Amniotic epithelial cell (primary cell): ENCODE measurements at regions not wholly inside any gene's neighbourhood (a gene's known extent, or its start where the extent isn't known, plus 50 kb on each side); places are given as distances from the start of the nearest gene placed in this dataset.
A peak's percentile ranks its signal among the peaks of the same experiment; 100 is the strongest.
"Not testable (repeated sequence)": the region's sequence is repeated elsewhere in the genome, so short reads cannot be mapped to it uniquely, and the experiment has no call there.

Experiments
- DNase-seq: peaks from one replicate; pipeline ENCODE4 v3.0.0-alpha.2; 2010; ENCODE audit warnings: low read depth

DNA sequence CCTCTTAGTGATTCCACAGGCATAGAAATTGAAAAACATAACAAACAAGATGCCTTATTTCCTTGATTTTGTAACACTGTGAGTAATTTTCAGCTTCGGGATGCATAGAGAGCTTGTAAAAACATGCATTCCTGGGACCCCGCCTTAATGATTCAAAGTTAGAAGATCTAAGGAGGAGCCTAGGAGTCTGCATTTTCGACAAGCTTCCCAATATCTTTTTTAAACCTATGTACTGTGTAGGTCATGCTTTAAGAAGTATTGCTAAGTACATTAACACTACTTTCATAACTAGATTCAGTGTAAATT, 109.8 kb upstream of the ZNF516 start:
- peak; percentile 36 for DNase-seq

DNA sequence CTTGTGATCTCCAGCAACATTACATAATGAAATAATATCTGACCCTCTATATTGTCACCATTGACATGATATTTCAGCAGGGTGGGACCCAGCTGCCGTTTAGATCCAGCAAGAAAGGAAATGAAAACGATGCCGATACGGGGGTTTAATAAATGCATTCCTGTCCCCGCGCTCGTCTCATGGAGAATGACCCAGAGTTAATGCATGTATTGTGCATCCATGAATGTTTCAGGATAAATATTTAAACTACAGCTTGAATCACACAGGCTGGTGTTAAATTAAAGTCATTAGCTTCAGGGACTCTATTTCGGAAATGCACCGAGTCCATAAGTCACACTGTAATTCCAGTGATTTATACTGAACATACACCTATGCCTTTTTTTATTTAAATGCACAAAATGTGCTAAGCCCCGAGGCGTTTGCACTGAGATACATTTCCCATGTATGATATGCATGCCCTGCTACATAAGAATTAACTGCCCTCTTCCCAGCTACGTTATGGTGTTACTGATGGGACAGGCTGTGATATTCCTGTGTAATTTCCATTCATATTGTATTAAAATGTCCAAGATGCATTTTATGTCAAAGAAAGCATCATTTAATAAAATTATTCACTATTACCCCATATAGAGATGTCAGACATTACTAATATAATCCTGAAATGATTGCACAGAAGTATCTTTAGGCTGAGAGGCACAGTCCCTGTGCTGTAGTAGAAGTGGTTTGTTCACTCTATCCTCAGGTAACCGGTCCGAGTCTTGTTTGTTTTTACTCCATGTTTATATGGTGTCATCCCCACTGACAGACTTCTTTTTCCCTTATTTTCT, 109.3 kb upstream of the ZNF516 start:
- DNase-seq, result no peak

DNA sequence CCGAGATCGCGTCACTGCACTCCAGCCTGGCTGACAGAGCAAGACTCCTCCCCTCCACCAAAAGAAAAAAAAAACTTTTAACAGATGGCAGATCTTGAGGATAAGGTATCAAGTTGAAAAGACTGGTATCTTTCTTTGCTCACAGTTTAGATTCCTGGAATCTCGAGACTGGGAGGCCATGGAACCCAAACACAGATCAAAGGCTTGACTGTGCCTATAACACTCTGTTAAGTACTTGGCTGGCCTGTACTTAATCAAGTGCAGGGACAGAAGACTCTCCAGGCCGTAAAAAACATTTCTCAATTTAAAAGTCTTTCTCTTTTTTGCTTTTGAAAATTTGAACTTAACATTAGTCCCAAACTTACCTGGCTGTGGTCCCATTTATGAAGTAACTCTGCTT, 107.1 kb upstream of the ZNF516 start:
- no peak for DNase-seq

DNA sequence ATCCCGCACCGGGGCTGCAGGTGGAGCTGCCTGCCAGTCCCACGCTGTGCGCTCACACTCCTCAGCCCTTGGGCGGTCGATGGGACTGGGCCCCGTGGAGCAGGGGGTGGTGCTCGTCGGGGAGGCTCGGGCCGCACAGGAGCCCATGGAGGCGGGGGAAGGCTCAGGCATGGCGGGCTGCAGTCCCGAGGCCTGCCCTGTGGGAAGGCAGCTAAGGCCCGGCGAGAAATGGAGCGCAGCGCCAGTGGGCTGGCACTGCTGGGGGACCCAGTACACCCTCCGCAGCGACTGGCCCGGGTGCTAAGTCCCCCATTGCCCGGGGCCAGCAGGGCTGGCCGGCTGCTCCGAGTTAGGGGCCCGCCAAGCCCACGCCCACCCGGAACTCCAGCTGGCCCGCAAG, 105.0 kb upstream of the ZNF516 start:
- DNase-seq, result not testable (repeated sequence)

DNA sequence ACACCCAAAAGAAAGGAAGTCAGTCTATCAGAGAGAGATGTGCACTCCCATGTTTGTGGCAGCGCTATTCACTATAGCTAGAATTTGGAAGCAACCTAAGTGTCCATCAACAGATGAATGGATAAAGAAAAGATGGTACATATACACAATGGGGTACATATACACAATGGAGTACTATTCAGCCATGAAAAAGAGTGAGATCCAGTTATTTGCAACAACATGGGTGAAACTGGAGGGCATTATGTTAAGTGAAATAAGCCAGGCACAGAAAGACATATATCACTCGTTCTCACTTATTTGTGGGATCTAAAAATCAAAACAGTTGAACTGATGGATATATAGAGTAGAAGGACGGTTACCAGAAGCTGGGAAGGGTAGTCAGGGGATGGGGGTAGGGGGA, 99.9 kb upstream of the ZNF516 start:
- DNase-seq, result no peak

DNA sequence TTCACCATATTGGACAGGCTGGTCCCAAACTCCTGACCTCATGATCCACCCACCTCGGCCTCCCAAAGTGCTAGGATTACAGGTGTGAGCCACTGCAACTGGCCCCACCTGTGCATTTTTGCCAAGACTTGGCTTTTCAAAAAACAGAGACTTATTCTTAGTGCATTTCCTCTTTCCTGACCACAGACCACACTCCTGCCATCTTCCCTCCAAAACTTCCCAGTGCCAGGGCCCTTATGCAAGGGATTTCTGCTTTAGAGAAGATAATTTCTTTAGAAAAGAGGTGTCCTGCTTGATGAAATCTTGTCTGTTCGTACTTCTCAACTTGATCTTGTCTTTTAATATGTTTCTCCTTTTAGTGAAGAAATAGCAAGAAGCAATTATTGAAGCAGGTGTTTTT, 98.8 kb upstream of the ZNF516 start:
- no peak for DNase-seq

DNA sequence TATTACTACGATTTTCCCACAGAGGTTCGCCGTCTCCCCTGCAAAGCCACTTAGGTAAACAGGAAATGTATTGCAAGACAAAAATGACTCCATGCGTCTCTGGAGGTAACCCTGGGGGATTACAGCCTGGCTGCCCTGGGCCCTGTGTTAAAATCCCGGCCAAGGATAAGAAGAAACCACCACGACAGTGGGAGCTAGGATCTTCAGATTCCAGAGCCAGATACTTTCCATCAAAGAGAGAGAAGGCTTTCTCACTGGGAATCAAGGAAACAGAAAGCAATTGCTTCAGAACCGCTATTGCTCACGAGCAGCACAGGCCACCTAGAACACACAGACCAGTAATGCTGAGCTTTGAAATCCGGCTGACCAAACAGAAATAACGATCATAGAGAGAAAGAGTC, 97.9 kb upstream of the ZNF516 start:
- DNase-seq, result peak; percentile 88

DNA sequence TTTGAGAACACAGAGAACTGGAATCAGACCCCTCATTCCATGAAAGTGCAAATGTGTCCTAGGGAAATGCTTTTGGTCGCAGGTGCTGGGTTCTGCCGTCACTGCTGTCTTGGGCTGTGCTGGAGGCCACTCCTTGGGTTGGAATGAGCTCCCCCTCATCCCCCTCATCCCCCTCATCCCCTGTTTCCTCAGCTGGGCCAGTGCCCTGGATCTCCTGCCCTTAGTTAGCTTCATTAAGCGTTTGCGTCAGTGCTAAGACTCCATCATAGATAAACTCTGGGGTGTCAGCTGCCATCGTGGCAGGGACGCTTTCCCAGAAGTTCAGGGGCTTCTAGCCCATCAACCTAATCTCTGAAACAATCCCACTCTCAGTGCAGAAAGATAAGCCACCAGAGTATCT, 97.1 kb upstream of the ZNF516 start:
- DNase-seq, result no peak

DNA sequence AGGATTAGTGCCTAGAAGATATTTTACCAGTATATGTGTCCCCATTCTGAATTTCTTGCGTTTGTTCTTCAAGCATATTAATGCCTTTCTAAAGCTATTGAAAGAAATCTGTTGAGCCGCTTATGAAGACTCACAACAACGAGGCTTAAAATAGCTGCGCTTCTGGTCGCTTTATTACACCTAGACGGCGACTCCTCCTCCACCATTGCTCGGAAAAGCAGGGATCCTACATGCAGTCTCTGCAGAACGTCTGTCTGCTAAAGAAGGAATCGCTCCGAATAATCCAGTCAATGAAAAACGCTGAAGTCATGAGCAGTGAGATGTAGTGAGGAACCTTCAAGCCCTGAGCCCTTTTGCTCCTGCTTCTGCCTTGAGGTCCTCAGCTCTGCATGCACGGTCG, 94.8 kb upstream of the ZNF516 start:
- DNase-seq, result no peak

DNA sequence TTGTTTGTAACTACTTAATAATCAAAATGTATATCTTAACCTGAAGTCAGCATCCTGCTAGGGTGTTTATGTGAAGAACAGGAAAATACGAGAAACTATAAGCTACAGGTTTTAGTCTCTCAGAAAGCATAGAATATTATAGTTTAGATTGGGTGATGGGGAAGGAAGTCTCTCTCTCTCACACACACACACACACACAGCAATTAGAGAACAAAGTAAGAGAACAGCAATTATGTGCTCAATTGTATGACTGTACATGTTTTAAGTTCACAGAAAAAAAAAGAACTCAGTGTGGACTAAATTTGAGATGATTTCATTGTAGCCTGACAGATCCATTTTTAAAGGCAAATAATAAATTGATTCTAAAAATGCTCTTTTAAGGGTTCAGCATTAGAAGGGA, 94.3 kb upstream of the ZNF516 start:
- no peak for DNase-seq

DNA sequence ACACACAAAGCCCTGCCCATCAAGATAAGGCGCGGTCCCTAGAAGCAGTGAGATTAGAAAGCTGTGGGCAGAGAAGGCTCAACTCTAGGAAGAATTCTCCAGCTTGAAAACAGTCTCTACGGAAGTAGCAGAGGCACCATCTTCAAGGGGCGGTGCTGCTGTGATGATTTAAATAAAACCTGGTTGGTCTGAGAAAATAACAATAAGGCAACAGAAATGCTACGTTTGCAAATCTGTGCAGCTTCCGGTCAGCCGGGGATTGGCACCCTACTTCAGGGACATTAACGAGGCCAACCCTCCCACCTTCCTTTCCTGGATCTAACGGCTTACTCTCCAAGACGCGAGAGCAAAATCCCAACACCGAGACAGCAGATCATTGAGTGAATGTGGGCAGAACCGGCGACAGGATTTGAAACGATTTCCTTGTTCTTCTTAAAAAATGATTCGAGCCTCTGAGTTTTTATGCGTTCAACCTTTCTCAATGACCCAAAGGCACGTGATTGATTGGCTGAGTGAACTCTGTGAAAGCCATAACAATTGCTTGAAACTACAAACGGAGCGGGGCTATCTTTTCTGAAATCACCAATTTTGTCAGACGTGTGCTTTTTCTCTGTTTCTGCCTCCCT, 93.7 kb upstream of the ZNF516 start:
- DNase-seq, result peak; percentile 30

DNA sequence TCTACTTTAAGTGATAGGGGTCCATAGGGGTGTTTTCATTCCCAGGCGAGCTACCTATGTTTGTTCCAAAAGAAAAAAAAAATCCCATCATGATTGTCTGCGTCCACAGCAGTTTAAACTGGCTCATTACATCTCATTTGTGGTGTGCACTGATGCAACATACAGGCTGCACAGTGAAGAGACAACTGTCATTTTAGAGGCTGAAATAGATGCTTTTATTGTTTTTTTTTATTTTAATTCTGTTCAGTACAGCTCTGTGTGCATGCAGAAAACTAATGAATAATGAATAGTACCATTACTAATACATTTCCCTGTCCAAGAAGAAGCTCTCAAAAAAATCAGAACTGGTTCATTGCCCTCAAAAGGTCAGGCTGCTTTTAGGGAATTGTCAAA, 92.8 kb upstream of the ZNF516 start:
- no peak for DNase-seq

DNA sequence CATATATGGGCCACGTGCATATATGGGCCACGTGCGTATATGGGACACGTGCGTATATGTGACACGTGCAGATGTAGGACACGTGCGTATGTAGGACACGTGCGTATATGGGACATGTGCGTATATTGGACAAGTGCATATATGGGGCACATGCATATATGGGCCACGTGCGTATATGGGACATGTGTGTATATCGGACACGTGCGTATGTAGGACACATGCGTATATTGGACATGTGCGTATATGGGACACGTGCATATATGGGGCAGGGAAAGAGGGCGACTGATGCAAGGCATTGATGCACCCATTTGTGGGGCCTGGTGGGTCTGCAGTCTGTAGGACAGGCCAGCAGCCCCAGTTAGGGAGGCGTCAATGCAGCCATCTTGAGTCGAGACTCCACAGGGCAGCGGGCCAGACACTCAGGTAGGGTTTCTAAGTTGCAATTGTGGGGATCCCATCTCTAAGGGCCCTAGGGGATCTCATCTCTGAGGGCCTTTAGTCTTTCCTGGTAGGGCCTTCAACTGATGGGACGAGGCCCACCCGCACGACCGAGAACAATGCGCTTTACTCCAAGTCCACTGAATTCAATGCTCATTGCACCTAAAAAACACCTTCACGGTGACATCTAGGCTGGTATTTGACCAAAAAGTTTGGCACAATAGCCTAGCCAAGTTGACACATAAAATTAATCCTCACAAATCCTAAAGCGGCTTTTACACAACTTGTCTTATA, 92.3 kb upstream of the ZNF516 start:
- no peak for DNase-seq

DNA sequence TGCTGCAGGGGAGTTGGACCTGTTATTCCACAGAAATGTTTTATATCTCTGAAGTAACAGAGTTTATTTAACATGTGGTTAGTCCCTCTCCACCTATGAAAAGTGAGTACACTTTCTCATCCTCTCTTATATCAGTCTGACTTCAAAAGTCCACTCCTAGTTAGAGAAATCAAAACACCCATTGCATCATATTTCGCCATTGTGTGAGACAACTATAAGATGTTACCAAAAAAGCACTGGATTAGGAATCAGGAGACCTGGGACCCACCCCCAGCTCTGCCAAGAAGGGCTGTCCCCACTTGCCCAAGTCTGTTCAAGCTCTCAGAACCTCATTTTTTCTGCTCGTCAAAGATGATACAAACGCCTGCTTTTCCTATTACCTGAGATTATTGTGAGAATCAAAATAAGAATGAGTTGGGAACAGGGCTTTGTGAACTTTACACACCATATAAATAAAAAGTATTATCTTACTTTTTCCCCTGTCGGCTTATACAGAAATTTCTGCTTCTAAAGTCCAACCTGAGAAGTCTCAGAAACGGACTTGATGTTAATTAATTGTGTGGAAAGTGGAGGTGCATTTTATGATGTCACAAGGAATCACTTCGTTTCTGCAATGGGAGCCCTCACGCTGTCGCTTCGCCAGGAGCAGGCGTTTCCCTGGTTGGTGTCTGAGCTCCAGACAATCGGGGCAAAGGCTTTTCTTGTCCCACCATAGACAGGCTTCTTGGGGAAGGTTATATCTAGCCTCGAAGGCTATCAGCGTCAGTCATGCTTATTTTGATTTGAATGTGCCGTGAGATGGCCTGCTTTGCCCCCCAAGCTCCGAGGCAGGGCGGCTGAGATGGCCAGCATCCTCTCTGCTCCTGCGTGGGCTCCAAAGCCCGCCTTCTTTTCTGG, 89.6 kb upstream of the ZNF516 start:
- no peak for DNase-seq

DNA sequence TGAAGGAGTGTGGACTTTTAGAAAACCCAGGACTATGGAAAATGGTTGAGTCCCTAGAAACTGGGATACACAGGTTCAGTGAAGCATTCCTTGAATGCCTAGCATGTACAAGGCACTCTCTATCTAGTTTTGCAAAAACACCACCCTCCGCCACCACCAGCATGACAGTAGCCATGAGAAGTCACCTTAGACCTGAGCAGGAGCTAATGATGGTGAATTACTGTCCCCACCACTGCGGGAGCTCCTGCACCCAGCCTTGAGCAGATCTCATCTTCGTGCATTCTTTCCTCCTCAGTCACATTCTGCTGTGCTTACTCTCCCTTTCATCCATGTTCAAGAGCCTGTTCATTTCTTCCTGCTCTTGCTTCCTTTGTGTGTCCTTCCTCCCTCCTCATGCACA, 86.2 kb upstream of the ZNF516 start:
- no peak for DNase-seq

DNA sequence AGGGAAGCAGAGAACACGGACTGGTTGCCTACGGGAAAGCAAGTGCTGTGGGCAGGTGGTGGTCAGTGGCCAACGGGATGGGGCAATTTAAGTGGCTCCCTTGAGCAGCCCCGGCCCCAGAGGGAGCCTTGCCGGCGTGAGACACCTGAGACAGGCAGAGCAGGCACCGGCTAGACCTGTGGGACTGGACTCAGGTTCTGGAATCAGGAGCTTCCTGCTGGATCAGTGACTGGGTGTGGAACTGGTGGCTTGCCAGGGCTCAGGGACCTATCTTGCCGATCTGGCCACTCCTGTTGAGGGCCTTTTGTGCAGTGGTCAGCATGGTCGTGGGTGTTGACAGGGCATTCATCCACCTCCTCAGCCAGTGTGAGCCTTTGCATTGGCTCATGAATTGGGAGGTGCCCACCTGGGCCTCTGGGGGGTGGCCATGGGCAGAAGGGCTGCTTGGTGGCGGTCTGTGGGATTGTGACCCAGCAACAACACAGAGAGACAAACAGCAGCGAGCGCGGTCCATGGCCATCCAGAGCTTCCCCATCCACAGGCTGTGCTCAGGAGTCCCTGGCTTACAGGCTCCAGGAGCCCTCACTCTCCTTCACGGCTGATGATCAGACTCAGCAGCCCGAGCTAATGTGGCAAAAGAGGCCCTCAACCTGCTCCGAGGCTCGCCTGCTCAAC, 85.4 kb upstream of the ZNF516 start:
- no peak for DNase-seq

DNA sequence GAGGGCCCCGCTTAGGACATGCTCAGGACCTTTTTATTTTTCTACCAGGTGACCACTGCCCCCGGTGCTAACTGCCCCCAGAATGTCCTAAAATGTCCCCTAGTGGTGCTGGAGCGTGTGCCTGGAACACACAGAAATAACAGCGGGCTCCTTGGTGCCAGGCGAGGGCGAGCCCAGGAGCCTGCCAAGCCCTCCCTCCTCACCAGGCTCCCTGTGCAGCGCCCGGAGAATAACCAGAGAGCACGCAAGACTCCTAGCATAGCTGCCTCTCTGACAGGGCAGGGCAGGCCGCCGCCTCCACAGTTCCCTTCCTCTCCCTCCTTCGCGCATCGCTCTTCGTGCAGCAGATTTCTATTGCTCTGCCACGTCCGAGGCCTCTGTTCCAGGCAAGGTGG, 84.3 kb upstream of the ZNF516 start:
- DNase-seq, result no peak

DNA sequence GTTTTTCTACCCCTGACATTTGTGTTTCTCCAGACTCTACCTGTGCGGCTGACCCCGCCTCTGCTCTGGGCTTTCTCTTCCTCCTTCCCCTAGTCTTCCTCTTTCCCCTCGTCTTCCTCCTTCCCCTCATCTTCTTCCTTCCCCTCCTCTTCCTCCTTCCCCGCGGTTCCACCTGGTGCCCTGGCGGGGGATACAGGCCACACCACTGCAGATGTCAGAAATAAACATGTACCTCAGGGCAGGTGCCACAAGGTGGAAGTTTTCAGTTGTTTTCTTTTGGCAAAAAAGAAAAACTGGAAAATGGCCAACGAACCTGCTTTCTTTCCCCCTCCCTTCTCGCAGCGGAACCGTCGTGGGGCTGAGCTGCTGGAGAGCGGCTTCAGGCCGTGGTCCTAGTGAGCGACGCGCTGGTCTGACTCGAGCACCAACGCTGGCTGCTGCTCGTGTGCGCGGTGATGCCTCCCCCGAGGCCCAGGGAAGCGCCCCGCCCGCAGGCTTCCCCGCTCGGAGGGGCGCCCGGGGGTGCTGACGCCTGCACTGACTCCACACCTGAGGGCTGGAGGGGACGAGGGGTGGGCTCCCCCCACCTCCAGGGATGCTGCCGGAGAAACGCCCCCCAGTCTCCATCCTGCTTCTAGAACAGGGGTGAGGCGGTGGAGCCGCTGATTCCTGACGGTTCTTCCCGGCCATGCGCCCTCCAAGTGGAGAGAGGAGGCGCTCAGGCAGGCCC, 83.7 kb upstream of the ZNF516 start:
- DNase-seq, result no peak

DNA sequence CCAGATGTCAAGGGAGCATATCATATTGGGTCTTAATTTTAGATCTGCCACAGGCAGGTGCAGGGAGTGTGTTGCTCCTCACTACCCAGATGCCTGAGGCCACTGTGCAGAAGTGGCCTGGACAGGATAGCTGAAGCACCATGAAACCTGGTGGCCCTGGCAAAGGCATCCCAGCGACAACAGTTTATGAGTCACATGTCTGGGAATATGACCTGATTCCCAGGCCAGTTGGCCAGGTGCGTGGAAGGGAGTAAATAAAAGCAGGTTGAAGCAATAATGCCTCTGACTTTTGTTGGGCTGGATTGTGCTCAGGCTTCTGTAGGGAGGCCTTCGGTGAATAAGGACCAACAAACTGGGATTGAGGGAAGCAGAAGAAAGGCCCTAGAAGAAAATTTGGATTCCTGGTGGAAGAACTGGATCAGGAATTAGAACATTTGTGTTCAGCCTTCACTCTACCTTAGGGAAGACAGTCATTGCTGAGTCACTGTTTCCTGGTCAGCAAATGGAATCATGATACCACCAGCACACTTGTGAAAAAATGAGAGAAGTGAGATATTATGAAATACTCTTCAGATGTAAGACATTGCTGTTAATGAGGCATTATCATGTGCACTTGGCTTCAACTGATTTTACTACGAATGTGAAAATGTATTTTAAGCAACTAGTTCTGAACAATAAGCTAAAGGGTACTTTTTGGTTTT, 78.4 kb upstream of the ZNF516 start:
- peak; percentile 82 for DNase-seq

DNA sequence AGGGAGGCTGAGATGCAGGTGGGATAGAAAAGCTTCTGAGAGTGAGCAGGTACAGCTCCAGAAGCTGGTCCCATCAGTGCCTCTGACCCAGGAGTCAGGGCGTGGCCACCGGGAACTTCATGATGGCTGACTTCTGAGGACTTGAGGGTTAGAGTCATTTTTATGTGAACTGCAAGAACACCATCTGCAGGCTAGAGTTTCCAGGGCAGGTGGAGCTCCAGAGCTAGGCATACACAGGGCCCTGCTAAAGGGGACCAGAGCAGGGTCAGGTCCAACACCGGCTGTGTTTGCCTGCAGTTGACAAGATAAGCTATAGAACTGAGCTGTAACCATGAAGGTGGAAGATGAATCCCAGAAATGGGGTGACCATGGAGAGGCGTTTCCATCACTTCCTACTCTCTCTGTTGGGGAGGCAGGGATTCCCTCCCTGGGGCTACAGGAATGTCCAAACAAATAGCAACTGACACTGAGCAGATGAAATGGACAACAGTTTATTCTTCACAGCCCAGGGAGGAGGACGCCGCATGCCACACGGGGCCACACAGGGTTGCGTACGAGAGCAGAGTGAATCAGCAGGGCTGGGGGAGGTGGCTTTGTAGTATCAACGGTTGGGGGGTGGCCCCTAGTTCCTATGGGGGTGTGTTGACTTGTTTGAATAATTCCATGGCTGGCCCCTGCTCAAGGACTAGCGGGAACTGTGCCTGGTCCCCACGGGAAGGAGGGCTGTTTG, 77.6 kb upstream of the ZNF516 start:
- no peak for DNase-seq
